ENCODE measurements at regions not wholly inside any gene's neighbourhood (a gene's known extent, or its start where the extent isn't known, plus 50 kb on each side); places are given as distances from the start of the nearest gene placed in this dataset.

DNA sequence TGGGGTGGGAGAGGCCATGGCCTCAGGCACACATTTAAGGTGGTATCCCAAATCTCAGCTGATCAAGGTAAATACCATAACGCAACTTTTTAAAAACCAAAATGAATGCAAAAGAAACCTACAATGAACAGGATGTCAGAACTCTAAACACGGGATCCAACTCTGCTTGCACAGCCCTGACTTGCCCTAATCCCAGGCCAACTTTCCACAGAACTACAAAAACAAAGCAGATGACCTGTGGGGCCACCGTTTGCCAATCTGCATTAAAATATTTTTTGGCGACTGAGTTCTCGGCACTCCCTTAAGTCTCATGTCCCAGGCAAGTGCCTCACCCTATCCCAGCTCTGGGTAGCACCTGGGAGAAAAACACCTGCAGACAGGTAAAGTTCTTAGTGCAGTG is 110.5 kb downstream of the ZFP64 start:
- TF ChIP-seq EZH2 (IDR thresholded peaks at IDR 0.05; ENCODE audit: borderline replicate concordance, low read length): no peak
- TF ChIP-seq, protein P1, sequence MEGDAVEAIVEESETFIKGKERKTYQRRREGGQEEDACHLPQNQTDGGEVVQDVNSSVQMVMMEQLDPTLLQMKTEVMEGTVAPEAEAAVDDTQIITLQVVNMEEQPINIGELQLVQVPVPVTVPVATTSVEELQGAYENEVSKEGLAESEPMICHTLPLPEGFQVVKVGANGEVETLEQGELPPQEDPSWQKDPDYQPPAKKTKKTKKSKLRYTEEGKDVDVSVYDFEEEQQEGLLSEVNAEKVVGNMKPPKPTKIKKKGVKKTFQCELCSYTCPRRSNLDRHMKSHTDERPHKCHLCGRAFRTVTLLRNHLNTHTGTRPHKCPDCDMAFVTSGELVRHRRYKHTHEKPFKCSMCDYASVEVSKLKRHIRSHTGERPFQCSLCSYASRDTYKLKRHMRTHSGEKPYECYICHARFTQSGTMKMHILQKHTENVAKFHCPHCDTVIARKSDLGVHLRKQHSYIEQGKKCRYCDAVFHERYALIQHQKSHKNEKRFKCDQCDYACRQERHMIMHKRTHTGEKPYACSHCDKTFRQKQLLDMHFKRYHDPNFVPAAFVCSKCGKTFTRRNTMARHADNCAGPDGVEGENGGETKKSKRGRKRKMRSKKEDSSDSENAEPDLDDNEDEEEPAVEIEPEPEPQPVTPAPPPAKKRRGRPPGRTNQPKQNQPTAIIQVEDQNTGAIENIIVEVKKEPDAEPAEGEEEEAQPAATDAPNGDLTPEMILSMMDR (conservative IDR thresholded peaks at IDR 0.05 in 1 of 2, IDR thresholded peaks at IDR 0.05 in 1 of 2; ENCODE audit: extremely low read depth in 1 of 2, insufficient read depth in 1 of 2, low read depth in 1 of 2, low read length in 2 of 2): no peak

Data from mammary epithelial cell (primary cell).